SHP77 treated with DMSO at 0.1 percent for 48 hours (cell line): ENCODE measurements at regions not wholly inside any gene's neighbourhood (a gene's known extent, or its start where the extent isn't known, plus 50 kb on each side); places are given as distances from the start of the nearest gene placed in this dataset.
A peak's percentile ranks its signal among the peaks of the same experiment; 100 is the strongest.

Experiments used
- DNase-seq: peaks from one replicate; lab custom pipeline; 2025; lab: John Stamatoyannopoulos, UW

DNA sequence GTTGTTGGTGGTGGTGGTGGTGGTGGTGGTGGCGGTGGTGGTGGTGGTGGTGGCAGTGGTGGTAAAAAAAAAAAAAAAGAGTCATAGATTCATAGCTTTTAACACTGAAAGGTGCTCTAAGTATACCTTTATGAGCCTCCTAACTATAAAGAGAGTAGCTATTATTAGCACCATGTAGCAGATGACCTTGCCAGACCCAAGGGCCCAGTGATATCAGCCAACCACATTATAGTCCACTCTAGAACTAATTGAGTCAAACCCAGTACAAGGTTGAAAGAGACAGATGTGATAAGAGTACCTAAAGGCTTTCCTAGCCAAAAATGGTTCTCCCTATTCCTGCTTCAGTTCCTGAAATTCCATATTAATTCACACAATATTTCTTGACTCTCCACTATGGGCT is 245.3 kb downstream of the HACE1 start:
- DNase-seq = no peak

DNA sequence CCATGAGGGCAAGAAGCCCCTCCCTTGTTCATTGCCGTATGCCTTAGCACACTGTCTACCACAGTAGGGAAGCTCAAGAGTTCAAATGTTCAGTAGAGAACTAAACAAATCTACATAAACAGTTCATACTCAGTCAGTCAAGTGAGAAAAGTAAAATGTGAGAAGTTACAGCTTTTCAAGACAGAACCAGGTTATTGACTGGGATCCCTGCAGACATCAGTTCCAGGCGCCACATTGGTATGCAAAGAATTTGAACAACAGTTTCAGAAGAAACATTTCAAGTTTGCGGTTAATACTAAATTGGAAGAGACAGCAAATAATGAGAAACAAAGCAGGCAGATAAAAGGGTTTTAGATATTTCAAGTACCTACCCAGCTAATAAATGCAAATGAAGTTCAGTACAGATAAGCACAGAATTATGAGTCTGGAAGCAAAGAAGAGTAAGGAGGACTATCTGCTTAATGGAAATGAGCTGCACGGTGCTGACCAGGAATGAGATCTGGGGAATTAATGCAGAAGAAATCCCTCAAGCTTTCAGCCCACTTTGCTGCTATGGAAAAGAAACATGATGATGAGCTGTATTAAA is 246.2 kb downstream of the HACE1 start:
- DNase-seq = no peak

DNA sequence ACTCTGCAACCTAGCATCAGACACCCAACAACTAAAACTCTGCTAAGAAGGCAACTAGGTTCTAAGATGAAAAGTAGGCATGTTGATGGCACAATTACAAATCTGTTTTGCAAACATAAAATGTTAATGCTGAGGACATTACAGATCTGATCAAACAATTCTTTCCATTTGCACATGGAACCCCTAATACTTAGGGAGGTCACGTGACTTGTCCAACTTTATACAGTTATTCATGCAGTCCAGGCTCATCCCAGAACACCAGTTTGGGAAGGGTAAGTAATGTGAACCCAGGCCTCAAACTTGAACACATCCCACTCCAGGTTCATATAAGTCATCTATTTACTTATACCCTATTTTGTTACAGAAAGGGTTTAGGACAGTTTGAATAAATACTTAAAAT is 247.2 kb downstream of the HACE1 start:
- no peak for DNase-seq

DNA sequence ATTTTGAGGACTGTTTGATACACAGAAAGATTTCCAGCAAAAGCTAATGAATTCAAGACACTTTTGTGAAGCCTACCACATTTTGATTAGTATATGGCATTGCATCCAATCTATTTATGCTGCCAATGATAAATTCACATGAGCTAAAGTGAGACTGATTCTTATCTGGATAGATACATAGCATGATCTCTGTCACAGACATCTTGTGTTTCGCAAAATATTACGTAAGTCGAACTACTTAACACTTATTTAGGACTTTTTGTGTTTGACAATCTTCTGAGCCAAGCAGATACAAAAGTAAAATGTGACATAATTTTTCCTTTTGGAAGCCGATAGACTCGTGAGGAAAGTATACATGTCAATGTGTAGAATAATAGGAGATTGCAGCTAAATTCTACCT is 251.6 kb downstream of the HACE1 start:
- no peak for DNase-seq

DNA sequence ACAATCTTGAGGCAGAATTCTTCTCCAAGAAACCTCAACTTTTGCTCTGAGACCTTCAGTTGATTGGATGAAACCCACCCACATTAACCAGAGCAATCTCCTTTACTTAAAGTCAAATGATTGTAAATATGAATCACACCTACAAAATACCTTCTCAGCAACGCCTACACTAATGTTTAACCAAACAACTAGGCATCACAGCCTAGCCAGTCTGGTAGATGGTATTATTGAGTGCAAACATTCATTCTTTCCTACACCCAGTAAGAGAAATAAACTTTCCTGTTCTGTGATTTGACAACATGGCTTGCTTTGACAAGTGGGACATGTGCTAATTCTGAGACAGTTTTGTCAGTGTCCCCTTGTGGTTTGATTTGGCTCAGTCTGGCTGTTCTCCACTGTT is 252.2 kb downstream of the HACE1 start:
- no peak for DNase-seq

DNA sequence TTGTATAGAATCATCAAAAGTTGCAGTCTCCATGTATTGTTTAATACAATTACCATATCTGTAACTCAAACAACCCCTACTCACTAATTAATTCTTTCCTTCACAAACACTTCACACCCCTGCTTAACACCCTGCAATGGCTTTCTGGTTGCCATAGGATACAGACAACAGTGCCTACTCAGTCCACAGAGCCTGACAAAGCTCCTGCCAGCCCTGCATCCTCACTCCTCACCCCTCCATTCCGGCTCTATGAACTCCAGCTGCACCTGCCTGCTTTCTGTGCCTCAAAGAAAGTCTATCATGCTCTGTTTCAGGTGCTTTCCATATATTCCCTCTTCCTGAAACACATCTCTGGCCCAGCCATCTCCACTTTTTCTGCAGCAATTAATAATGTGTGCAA is 253.4 kb downstream of the HACE1 start:
- DNase-seq = peak; percentile 28

DNA sequence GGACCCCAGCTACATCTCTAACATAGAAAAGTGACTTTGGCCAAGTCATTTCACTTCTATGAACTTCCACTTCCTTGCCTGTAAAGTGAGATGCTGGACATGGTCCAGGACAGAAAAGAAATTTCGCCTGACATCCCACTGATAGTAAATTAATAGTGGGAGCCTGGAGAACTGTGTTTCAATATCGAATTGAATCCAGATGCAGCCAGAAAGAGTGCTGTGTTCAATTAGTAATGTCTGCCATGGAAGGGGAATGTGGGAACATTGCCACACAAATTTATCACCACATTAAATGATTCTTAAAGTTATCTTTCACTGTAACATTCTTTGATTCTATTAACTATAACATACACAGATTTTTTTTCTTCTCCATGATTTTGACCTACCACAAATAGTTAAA is 255.0 kb downstream of the HACE1 start:
- DNase-seq = no peak

DNA sequence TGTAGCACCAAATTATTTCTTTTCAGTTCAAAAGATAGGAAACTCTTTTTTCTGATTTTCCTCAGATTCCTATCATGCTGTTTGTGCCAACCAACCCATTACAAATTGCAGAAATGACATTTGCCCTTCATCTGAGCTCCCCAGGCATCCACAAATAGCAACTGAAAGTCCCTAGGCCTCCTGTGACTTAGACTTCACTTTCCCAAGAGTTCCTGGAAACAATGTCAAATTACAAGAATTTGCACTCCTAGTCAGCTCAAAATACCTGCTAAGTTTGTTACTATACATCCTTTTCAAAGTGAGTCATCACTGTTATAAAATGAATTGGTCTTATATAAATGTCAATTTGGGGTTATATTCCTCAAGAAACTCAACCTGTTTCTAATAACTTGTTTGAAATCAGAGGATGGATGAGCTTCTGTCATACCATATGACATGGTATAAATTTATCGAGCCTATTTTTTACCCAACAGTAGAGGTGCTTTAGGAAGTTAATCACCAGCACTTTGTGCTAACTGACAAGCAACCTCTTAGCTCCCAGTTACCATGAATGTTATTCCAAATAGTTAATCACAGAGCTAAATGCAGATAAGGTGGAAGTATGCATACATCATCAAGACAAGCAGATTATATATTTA is 256.5 kb downstream of the HACE1 start:
- DNase-seq = no peak

DNA sequence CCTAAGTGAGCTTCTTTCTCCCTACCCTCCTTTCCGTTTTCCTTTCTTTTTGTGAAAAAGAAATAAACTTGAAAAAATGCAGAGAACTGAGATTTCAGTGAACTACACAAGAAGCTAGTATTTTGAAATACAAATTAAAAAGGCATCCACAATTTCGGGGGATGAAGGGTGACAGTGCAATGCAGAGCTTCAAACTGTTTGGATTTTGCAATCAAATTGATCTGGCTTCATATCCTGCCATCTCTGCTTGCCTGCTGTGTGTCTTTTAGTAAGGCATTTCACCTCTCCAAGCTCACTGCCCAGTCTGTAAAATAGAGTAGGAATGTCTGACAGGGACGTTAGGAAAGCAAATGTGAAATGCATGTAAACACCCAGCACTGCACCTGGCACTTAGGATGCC is 258.0 kb downstream of the HACE1 start:
- no peak for DNase-seq

DNA sequence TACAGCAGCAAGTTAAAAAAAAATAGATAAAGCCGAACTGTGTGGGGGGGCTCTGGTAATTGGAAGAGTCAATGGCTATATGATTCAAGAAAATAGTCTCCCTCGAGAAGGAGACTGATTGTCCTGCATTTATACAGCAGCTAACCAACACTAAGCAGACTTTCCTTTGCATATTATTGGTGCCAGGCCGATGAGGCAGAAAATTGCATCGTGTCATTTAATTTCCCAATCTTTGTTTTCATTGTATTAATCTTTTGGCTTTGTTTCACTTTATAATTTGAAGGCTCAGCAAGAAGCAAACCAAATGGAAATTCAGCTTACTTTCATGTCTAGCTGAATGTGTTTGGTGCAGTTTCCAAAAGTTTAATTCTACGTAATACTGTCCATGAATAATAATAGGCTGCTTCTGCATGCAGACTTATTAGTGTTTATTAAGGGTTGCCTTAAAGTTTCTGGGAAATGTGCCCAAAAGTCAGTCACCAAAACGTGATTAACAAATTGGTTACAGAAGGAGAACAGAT is 258.5 kb downstream of the HACE1 start:
- DNase-seq = no peak

DNA sequence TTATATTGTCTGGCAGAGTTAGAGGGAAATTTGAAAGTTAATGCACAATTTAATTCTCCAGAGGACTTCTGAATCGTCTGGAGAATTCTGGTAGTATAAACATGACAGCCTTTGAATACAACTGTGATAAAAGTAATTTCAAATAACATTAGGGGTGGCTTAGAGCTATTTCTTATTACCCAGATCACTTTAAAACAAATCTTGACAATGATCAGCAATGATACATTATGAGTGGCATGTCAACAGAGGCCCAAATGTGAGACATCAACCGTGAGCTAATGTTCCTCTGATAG is 259.1 kb downstream of the HACE1 start:
- no peak for DNase-seq

DNA sequence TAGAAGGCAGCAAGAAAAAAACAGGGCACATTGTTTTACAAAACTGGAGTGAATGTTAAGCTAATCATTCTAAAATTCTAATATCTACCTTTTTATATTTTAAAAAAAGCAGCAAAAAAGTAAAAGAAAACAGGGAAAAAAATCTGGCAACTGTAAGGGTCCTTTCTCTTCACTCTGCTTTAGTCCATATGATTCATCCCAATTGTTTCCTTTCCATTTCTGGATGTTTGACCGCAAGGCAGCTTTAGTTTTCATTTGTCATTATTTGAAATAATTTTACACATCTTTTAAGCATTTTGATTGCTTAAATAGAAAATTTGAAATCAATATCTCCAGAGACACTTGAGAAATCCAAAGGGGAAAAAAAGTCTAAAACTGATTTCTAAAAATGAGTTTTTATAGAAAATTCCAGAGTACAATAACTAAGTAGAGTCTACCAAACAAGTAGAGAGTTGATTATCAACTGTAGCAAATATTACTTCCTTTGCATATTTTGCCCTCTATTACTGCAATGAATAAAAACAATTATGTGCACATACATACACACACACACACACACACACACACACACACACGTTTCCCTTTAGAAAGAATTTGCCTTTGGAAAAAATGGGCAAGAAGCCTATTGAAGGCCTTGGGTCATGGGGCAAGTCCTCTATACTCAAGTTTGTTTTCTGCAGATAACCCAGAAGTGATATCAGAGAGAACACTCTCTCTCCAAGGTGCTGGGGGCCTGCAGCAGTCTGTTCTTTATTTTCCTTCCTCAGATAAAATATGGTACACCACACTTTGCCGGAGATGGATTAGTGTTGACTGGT is 259.7 kb downstream of the HACE1 start:
- no peak for DNase-seq

DNA sequence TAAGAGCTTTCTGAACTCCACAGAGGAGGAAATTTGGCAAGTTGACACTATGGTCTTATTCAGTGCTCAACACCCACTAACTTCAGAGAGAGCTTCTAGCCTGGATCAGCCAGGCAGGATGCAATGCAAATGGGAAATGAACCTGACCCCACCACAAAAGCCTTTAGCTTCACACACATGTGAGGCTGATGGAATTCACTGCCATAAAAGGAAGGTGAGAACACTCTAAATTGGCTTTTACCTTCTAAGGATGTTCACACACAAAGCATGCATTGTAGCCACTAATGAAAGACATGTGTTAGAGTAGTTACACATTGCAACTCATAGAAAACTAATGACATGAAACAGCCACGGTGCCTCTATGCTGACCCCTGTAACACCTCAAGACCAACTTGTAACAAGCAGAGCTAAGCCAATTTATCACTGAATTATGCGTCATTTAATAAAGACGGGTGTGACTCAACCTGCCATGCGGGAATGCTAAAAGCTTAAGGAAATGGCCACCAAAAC is 262.1 kb downstream of the HACE1 start:
- no peak for DNase-seq

DNA sequence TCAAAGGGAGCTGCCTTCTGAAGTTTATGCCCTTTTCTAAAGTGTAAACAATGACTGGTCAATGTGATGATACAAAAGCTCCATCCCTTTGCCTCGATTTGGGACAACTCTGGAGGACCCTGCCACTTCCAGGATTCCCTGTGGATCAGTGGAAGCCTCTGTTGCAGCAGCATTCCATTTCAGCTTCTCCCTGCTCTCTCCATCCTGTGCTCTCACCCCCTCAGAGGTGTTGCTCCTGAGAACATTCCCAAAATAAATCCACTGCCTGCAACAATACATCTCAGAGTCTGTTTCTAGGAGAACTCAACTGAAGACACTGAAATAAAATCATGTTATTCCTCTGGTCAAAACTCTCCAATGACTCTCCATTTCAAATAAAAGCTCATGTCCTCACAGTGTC is 263.6 kb downstream of the HACE1 start:
- DNase-seq = no peak

DNA sequence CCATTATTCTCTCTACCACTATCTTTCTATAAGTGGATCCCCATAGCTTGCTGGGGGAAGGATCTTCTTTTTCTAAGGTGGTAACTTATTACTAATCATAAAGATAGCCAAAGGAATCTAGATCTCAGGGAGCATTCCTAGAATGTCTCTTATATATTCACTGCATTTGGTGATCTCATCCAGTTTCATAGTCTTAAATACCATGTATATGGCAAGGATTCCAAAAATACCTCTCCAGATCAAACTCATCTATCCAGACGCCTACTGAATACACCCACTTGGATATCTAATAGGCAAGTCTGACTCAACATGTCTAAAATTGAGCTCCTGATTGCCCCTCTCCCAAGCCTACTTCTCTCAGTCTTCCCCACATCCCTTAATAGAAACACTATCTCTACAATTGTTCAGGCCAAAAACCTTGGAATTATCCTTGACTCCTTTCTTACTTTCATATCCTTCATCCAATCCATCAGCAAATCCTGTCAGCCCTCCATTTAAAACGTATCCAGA is 264.4 kb downstream of the HACE1 start:
- no peak for DNase-seq

DNA sequence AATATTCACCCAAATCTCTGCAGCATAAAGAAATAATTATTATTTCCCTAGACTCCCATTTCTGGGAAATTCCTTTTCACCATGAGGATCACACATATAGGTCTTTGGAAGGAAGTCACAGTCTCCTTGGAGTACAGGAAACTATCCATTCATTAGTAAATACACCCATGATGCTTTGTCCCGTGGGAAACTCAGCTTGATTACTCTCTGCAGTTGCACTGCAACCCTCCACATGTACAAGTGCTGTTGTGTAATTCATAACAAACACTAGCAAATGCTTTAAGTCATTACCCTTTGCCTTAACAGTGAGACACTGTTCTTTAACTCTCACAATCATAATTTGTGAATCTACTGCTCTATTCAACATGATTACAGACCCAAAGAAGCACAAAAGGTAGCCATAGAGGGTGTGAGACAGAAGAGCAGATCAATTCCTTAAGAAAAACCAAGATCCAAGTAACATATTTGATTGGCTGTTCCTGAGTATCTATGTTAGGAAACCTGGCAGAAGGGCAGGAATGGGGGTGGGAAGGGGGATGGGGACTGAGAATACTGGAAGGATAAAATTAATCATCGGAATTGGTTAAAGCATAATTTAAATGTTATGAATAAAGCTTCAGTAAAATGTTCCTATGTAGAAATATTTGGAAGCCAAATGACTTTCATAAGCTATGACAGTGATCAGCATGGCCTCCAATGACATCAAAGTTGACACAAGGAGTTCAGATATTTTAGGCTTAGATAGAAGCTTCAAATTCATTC is 268.0 kb downstream of the HACE1 start:
- no peak for DNase-seq

DNA sequence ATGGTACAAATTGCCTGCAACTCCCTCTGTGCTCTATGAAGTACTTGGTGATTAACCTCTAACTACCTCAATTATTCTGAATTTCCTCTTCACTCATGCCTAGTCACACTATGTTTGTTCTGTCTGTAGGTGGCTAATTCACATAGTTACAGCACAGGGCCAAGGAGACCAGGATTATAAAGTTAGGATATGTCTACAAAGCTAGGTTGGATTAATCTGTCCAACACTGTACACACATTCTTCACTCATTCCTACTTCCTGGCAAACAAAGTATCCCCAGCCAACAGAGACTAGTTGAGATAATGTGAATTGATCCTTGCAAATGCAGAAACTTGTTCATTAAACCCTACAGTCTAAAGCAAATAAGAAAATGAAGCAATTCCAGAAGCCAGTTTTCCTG is 269.8 kb downstream of the HACE1 start:
- no peak for DNase-seq

DNA sequence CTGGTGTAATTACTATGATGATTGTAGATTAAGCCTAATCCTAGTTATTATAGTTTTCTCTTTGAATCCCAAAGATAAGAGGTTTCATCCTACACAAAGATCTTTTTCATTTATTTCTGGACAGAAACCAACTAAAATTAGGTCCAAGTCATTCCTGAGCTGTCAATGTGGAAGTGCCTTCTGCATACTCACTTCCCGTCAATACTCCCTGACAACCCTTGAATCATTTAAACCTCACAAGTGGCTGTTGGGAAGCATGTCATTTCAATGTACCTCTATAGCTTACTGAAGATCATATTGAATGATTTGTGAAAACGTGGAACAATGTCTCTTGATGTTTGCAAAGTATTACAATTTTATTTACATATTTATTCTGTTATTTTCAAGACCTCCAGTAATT is 274.1 kb downstream of the HACE1 start:
- DNase-seq = no peak

DNA sequence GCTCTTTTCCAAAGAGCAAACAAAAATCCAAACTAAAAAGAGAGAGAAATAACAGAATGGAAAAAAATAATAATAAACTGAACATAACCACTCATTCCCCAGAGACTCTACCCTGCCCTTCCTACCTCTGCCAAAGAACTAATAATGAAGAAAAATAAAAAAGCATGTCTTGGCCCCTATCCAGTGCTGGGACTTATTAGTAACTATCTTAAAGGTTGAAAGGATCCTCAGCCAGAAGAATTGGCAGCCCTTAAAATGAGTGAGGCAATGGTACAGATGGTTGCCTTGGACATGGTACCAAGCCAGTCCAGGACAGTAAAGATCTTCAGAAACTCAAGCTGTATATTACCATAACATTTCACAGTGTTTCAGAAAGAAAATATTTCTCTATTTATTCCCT is 279.3 kb downstream of the HACE1 start:
- no peak for DNase-seq

DNA sequence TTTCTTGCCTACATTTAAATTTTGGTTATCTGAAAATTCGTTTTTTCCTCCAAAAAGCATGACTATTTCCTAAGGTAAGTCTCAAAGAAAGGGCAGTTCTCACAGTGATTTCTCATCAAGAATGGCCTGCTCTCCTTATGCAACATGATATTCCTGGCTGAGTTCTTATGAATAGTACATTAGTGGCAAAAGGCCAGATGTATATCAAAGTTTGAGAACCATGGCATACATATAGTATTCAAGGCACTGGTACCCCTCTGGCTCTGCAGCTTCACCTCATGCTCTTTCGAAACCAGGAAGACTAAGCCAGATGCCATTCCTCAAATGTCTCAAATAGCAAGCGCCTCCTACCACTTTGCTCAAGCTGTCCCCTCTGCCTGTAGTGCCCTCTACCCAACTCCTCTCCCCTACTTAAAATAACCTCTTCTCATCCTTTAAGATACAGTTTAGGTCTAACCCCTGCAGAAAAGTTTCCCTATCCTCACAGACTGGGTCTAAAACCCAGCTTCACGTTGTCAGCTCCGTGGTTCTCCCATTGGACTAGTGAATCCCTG is 280.3 kb downstream of the HACE1 start:
- no peak for DNase-seq

DNA sequence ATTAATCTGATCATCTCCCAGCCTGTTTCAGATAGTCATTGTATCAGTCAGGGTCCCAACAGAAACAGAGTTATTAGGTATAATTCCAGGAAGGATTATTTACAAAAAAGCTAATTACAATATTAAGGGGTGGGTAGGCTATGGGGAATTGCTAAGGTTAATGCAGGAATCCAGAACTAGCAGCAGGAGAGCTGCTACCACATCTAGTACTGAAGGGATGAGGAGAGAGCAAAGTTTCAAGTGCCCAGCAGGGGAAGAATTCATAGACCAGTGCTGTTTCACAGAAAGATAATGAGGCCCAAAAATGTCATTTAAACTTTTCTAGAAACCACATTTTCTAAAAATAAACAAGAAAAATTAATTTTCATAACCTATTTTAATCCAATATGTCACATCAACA is 284.2 kb downstream of the HACE1 start:
- no peak for DNase-seq

DNA sequence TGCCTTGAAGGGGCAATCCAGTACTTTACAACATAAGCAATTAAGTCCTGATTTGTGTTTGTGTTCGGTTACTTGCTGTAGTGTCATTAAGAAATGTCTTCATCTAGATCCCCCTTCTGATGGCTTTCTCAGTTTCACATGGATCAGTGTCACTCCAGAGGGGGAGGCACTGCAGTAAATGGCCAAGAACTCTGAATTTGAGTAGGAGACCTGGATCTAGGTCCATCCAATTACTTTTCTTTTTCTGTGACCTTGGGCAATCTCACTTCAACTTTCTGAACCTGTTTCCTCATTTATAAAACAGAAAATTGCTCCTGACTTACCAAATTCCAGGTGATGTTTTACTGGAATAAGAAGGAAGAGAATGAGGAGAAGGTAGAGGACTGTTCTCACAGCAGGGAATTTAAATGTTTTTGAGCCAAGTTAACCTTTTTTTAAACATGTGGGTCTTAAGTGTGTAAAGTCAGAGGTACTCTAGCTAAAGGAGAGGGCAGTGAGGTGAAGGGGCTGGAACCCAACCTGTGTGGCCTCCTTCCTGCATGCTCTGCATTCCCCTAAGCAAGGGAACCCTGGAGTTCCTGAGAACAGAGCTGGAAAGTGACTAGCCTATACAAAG is 285.5 kb downstream of the HACE1 start:
- no peak for DNase-seq
